Aorta (tissue), 5 donors: ENCODE measurements at regions not wholly inside any gene's neighbourhood (a gene's known extent, or its start where the extent isn't known, plus 50 kb on each side); places are given as distances from the start of the nearest gene placed in this dataset.
"Not testable (repeated sequence)": the region's sequence is repeated elsewhere in the genome, so short reads cannot be mapped to it uniquely, and the experiment has no call there.

Experiments
- ATAC-seq: fragments of 200-7000 bp; cut with Tn5 transposase; one replicate; pipeline ENCODE4 v1.9.1; 2022; ENCODE audit warnings: moderate library complexity; ENCODE audit not compliant: low FRiP score
- DNase-seq, 2 donors: peaks; one replicate each; pipeline ENCODE4 v3.0.0-alpha.2; 2020
- H3K27ac ChIP-seq, 2 donors: one replicate each; pipeline ENCODE4 v1.5.1; 2013; ENCODE audit warnings: low read length in 2 of 2, mild to moderate bottlenecking in 2 of 2, moderate library complexity in 2 of 2, control low read depth in 1 of 2, inconsistent platforms in 1 of 2, low read depth in 1 of 2
- H3K27me3 ChIP-seq, 2 donors: one replicate each; pipeline ENCODE4 v1.6.1; 2013; ENCODE audit warnings: control low read depth in 1 of 2, low read length in 1 of 2, mild to moderate bottlenecking in 1 of 2, moderate library complexity in 1 of 2; ENCODE audit not compliant: insufficient read depth in 2 of 2, control insufficient read depth in 1 of 2
- H3K36me3 ChIP-seq, 2 donors: one replicate each; pipeline ENCODE4 v1.6.1; 2013; ENCODE audit warnings: control low read depth in 1 of 2, low read length in 1 of 2, mild to moderate bottlenecking in 1 of 2; ENCODE audit not compliant: insufficient read depth in 2 of 2, control insufficient read depth in 1 of 2
- H3K4me1 ChIP-seq, 2 donors: one replicate each; pipeline ENCODE4 v1.6.1; 2013; ENCODE audit warnings: low read length in 2 of 2, control low read depth in 1 of 2, mild to moderate bottlenecking in 1 of 2, moderate library complexity in 1 of 2; ENCODE audit not compliant: insufficient read depth in 2 of 2, control insufficient read depth in 1 of 2
- H3K4me3 ChIP-seq, 2 donors: one replicate each; pipeline ENCODE4 v1.5.1; 2013; ENCODE audit warnings: low read length in 2 of 2, control low read depth in 1 of 2, mild to moderate bottlenecking in 1 of 2
- H3K9me3 ChIP-seq: one replicate; pipeline ENCODE4 v1.6.1; 2013; ENCODE audit warnings: mild to moderate bottlenecking, low read length; ENCODE audit not compliant: control insufficient read depth
- WGBS, 2 donors: extraction: QIAGEN DNeasy Blood & Tissue Kit; methylation state at CpG; one replicate each; pipeline ENCODE4 v1.1.7; 2013; 5-methylcytosine and 5-hydroxymethylcytosine counted together
- intact Hi-C, 2 donors: fragments of 100-400 bp; cut with DNase I; formaldehyde crosslinking; loops; one replicate each; pipeline versions ENCODE4 v1.14.2 to v1.15.0; 2022
- donor health status: healthy with polysubstance abuse.
- donor health status: Bipolar disorder and iron deficiency.
- donor health status: DM: no; HTN: no; CAD: no.
- donor health status: DM: no; HTN: no; CAD: no.
- donor health status: DM: yes; HTN: yes; CAD: no.

DNA sequence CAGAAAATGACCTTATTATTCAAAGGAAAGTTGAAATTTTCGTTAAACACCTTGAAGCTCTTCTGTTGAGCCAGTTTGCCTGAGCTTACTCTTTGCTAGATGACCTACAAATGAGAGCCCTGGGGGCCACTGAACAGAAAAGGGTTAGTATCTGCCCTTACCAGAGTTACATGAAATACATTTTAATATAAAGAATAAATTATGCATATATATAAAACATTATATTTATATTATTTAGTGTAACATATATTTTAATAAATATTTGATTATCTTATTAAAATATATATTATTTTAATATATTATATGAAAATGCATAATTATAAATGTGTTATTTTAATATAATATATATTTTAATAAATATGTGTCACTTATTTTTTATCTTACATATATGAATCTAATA lies 628.4 kb upstream of the TPK1 start:
- H3K4me3 ChIP-seq, result no peak overlapping the region
- H3K27ac ChIP-seq, result no peak overlapping the region
- no peaks in the 10 kb centered on the region for H3K4me1 ChIP-seq
- DNase-seq (no peak), ATAC-seq (no peak)
- no peaks in the 10 kb centered on the region for H3K36me3 ChIP-seq
- 72 to 81% methylated on average over 1 of the region's 1 CpG for WGBS, 2 donors
- intact Hi-C loops, result no loop called here
- peaks cover 2% of the 10 kb centered on the region for H3K9me3 ChIP-seq
- no peaks in the 10 kb centered on the region for H3K27me3 ChIP-seq

DNA sequence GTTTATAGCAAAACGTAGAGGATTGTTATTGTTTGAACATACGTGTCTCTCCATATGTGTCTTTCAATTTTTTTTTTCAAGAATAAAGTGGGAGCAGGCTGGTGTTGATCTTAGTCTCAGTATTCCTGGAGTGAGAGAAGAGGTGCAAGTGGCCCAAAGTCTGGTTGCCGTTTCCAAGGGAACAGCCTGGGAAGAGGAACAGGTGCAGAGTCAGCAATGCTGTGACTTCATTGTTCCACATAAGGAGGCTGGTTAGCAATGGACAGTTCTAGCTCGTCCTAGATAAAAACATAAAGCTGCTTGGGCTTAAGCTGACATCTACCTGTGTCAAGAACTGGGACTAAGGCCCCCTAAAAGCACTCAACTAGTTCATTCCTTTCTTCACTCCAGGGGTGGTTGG lies 626.6 kb upstream of the TPK1 start:
- intact Hi-C loops, result no loop called here
- no peaks in the 10 kb centered on the region for H3K36me3 ChIP-seq
- no peaks in the 10 kb centered on the region for H3K4me1 ChIP-seq
- H3K27me3 ChIP-seq, result no peaks in the 10 kb centered on the region
- H3K27ac ChIP-seq, result no peak overlapping the region
- peaks cover 2% of the 10 kb centered on the region for H3K9me3 ChIP-seq
- no peak overlapping the region for H3K4me3 ChIP-seq
- DNase-seq (no peak), ATAC-seq (no peak)
- 73 to 81% methylated on average over 4 of the region's 4 CpGs for WGBS, 2 donors

DNA sequence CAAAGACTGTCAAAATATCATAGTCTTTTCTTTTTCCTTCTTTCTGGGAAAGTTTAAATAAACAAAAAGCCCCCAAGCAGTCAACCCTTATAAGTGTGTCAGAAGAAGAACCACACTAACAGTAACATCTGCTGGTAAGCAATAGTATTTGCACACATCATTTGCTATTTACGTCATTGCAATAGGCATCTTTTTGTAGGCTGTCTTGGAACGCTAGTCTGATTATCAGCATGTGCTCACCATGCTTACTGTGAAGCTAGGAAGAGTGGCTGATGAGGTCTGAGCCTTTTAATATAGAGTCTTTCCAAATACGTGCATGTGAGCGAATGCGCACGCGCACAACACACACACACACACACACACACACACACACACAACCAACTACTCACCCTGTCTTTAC lies 599.0 kb upstream of the TPK1 start:
- H3K9me3 ChIP-seq, result peaks cover 1% of the 10 kb centered on the region
- WGBS, 2 donors, result 89 to 91% methylated on average over 7 of the region's 7 CpGs
- H3K4me1 ChIP-seq, result no peaks in the 10 kb centered on the region
- H3K36me3 ChIP-seq, result no peaks in the 10 kb centered on the region
- H3K4me3 ChIP-seq, result no peak overlapping the region
- no peaks in the 10 kb centered on the region for H3K27me3 ChIP-seq
- DNase-seq, result no peak
- ATAC-seq, result no peak
- no peak overlapping the region for H3K27ac ChIP-seq
- intact Hi-C loops, result no loop called here

DNA sequence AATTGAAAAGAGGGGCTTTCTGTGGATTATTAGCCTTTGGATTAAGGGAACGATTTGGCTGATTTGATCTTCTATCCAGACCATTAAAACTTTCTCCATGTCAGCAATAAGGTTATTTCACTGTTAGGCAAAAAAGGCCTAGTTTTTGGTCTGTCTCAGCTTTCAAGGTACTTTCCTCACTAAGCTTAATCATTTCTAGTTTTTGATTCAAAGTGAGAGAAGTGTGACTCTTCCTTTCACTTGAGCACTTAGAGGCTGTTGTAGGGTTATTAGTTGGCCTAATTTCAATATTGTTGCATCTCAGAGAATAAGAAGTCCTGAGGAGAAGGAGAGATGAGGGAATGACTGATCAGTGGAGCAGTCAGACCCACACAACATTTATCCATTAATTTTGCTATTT lies 596.0 kb upstream of the TPK1 start:
- WGBS, 2 donors, result 81 to 86% methylated on average over 1 of the region's 1 CpG
- ATAC-seq, result no peak
- no peak for DNase-seq
- Histone ChIP-seq H3K36me3 (no peaks in the 10 kb centered on the region), H3K9me3 (no peaks in the 10 kb centered on the region), H3K27ac (no peak overlapping the region), H3K27me3 (no peaks in the 10 kb centered on the region), H3K4me1 (no peaks in the 10 kb centered on the region), H3K4me3 (no peak overlapping the region)
- intact Hi-C loops, result no loop called here

DNA sequence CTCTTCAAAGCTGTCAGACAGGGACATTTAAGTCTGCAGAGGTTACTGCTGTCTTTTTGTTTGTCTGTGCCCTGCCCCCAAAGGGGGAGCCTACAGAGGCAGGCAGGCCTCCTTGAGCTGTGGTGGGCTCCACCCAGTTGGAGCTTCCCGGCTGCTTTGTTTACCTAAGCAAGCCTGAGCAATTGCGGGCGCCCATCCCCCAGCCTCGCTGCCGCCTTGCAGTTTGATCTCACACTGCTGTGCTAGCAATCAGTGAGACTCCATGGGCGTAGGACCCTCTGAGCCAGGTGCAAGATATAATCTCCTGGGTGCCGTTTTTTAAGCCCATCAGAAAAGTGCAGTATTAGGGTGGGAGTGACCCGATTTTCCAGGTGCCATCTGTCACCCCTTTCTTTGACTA lies 582.6 kb upstream of the TPK1 start:
- DNase-seq, H3K9me3 ChIP-seq, H3K27ac ChIP-seq, H3K4me1 ChIP-seq, H3K27me3 ChIP-seq, H3K36me3 ChIP-seq, H3K4me3 ChIP-seq, intact Hi-C loops, ATAC-seq: not testable (repeated sequence)
- WGBS, 2 donors, result 85 to 87% methylated on average over 8 of the region's 8 CpGs

DNA sequence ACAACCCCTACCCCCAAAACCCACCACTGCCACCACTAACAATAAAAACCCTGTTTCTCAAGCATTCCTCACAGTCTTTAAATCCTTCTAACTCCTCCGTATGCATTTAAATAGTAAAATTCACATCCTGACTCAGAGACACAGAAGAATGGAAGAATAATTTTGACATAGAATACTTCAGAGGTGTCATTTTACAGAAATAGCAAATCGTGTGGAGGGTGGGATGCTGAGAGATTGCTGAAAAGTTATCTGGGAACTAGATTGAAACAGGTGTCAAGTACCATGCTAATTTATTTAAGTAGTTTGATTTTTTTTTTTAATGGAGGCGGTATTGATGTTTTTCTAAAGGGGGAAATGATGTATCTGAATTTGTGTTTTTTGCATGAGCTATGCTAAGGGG lies 575.2 kb upstream of the TPK1 start:
- Histone ChIP-seq H3K36me3 (no peaks in the 10 kb centered on the region), H3K4me3 (no peak overlapping the region), H3K9me3 (no peaks in the 10 kb centered on the region), H3K27me3 (no peaks in the 10 kb centered on the region), H3K27ac (no peak overlapping the region), H3K4me1 (no peaks in the 10 kb centered on the region)
- no peak for ATAC-seq
- no peak for DNase-seq
- intact Hi-C loops, result no loop called here
- WGBS, 2 donors, result 33 to 45% methylated on average over 3 of the region's 3 CpGs

DNA sequence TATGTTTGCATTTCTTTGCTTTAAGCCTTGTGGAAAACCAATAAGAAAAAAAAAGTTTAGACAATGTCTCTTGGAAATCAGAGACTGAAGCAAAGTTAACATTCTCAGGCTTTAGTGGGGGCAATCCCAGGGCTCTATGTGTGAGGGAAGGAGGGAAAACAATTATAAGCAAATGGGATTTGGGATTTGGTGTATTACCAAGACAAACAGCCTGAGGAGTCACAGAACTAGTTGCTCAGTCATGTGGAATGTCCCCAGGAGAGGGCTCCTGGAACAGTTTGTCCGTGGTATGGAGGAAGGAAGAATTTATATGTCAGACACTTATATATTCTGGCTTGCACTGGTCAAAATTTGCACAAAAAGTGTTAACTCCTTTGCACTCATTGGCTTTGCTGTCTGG lies 562.9 kb upstream of the TPK1 start:
- H3K9me3 ChIP-seq, result peaks cover 3% of the 10 kb centered on the region
- WGBS, 2 donors, result 0 to 9% methylated on average over 1 of the region's 1 CpG
- no peak overlapping the region for H3K27ac ChIP-seq
- no peaks in the 10 kb centered on the region for H3K36me3 ChIP-seq
- DNase-seq (no peak), ATAC-seq (no peak)
- intact Hi-C loops, result no loop called here
- peaks cover 0 to 3% of the 10 kb centered on the region in 2 donors for H3K27me3 ChIP-seq
- H3K4me1 ChIP-seq, result no peaks in the 10 kb centered on the region
- H3K4me3 ChIP-seq, result no peak overlapping the region

DNA sequence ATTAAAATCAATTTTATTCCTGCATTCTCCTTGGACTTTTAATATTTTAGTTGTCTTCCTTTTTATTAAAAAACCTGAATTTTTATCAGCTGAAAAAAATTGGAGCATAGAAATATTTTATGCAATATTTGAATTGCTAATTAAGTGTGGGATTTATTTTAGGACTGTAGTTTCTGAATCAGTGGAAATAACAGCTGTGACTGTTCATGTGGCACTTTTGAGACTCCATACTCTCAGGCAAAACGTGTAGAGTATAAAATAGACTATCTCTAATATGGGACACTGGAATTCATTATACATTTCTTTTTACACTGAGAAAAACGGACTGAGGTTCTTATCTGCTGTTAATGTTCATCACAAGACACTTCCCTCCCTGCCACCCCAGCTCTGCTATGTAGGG lies 558.3 kb upstream of the TPK1 start:
- intact Hi-C loops, result no loop called here
- H3K27me3 ChIP-seq, result peaks cover 0 to 3% of the 10 kb centered on the region in 2 donors
- no peaks in the 10 kb centered on the region for H3K4me1 ChIP-seq
- H3K27ac ChIP-seq, result no peak overlapping the region
- H3K9me3 ChIP-seq, result no peaks in the 10 kb centered on the region
- WGBS, 2 donors, result 17 to 22% methylated on average over 2 of the region's 2 CpGs
- H3K36me3 ChIP-seq, result no peaks in the 10 kb centered on the region
- no peak for DNase-seq
- H3K4me3 ChIP-seq, result no peak overlapping the region
- ATAC-seq, result no peak

DNA sequence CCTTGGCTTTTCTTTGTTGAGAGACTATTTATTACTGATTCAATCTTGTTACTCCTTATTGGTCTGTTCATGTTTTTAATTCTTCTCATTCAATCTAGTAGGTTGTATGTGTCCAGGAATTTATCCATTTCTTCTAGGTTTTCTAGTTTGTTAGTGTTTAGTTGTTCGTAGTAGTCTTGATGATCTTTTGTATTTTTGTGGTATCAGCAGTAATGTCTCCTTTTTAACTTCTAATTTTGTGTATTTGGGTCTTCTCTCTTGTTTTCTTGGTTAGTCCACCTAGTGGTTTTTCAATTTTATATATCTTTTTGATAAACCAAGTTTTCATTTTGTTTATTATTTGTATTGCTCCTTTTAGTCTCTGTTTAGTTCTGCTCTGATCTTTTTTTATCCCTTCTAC lies 546.9 kb upstream of the TPK1 start:
- ATAC-seq, result no peak
- H3K9me3 ChIP-seq, result no peaks in the 10 kb centered on the region
- DNase-seq, result no peak
- H3K4me3 ChIP-seq, result no peak overlapping the region
- 67 to 73% methylated on average over 1 of the region's 1 CpG for WGBS, 2 donors
- H3K27me3 ChIP-seq, result no peaks in the 10 kb centered on the region
- H3K36me3 ChIP-seq, result no peaks in the 10 kb centered on the region
- no peak overlapping the region for H3K27ac ChIP-seq
- no peaks in the 10 kb centered on the region for H3K4me1 ChIP-seq
- intact Hi-C loops, result no loop called here
